ENCODE measurements at regions not wholly inside any gene's neighbourhood (a gene's known extent, or its start where the extent isn't known, plus 50 kb on each side); places are given as distances from the start of the nearest gene placed in this dataset.

DNA sequence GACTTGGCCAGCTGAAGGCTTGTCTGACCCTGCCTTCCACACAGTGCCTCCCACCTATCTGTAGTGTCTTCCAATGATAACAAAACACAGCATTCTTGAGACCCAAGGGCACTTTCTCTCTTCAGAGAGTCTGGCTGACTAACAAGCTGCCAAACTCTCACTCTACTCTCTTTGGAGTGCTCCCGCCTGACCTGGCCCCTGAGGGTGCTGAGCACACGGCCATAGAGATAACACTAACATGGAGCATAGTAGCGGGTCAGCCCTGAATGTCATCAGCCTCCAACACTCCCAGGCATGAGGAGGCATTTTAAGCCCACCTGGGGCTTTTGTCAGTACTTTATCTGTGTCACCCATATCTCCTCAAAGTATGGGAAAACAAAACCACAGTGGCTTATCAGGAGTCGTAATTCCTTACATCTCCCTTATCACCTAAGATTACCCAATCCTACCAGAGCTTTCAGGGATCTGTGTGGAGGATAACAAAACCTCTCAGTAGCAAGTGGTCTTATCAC is 160.3 kb upstream of the TCF4 start (continued):
- TF ChIP-seq ZNF589 (CRISPR knock-in tag; IDR thresholded peaks at IDR 0.05; ENCODE audit: low read depth) (peak; percentile 67), PHF20 (IDR thresholded peaks at IDR 0.05; ENCODE audit: partially characterized antibody) (peak; percentile 28), LEF1 (IDR thresholded peaks at IDR 0.05) (peak; percentile 89), MEF2D (tag; conservative IDR thresholded peaks at IDR 0.05; ENCODE audit: low read depth) (peak; percentile 75; the same call in 1 of the 2 replicates), SAFB (IDR thresholded peaks at IDR 0.05; ENCODE audit: borderline replicate concordance, low read depth, low read length) (no peak), NR2C1 (IDR thresholded peaks at IDR 0.05) (peak; percentile 62), NR2C1 (tag; IDR thresholded peaks at IDR 0.05) (peak; percentile 76), ZNF75A (CRISPR knock-in tag; IDR thresholded peaks at IDR 0.05) (no peak), CXXC5 (CRISPR knock-in tag; IDR thresholded peaks at IDR 0.05) (peak; percentile 92), SMC3 (conservative IDR thresholded peaks at IDR 0.05; ENCODE audit: insufficient read depth, low read depth, low read length) (no peak), ZNF311 (CRISPR knock-in tag; IDR thresholded peaks at IDR 0.05) (peak; percentile 90), L3MBTL2 (IDR thresholded peaks at IDR 0.05) (0 out of 2 replicates have a peak, but pooled peaks have one; percentile 17), RUNX1 (IDR thresholded peaks at IDR 0.05; ENCODE audit: low read depth) (peak; percentile 93), DMBX1 (CRISPR knock-in tag; IDR thresholded peaks at IDR 0.05; ENCODE audit: borderline replicate concordance) (peak; percentile 95), ZNF583 (CRISPR knock-in tag; IDR thresholded peaks at IDR 0.05) (peak; percentile 51; the same call in 1 of the 2 replicates)
- TF ChIP-seq, protein P1, sequence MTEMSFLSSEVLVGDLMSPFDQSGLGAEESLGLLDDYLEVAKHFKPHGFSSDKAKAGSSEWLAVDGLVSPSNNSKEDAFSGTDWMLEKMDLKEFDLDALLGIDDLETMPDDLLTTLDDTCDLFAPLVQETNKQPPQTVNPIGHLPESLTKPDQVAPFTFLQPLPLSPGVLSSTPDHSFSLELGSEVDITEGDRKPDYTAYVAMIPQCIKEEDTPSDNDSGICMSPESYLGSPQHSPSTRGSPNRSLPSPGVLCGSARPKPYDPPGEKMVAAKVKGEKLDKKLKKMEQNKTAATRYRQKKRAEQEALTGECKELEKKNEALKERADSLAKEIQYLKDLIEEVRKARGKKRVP (CRISPR knock-in tag; IDR thresholded peaks at IDR 0.05), result peak; percentile 87
- TF ChIP-seq, protein P2, sequence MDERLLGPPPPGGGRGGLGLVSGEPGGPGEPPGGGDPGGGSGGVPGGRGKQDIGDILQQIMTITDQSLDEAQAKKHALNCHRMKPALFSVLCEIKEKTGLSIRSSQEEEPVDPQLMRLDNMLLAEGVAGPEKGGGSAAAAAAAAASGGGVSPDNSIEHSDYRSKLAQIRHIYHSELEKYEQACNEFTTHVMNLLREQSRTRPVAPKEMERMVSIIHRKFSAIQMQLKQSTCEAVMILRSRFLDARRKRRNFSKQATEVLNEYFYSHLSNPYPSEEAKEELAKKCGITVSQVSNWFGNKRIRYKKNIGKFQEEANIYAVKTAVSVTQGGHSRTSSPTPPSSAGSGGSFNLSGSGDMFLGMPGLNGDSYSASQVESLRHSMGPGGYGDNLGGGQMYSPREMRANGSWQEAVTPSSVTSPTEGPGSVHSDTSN (CRISPR knock-in tag; IDR thresholded peaks at IDR 0.05; ENCODE audit: low read depth), result no peak
- TF ChIP-seq, protein P2 (tag; conservative IDR thresholded peaks at IDR 0.05; ENCODE audit: low read depth), result peak; percentile 64; the same call in 1 of the 2 replicates
- TF ChIP-seq, protein P3, sequence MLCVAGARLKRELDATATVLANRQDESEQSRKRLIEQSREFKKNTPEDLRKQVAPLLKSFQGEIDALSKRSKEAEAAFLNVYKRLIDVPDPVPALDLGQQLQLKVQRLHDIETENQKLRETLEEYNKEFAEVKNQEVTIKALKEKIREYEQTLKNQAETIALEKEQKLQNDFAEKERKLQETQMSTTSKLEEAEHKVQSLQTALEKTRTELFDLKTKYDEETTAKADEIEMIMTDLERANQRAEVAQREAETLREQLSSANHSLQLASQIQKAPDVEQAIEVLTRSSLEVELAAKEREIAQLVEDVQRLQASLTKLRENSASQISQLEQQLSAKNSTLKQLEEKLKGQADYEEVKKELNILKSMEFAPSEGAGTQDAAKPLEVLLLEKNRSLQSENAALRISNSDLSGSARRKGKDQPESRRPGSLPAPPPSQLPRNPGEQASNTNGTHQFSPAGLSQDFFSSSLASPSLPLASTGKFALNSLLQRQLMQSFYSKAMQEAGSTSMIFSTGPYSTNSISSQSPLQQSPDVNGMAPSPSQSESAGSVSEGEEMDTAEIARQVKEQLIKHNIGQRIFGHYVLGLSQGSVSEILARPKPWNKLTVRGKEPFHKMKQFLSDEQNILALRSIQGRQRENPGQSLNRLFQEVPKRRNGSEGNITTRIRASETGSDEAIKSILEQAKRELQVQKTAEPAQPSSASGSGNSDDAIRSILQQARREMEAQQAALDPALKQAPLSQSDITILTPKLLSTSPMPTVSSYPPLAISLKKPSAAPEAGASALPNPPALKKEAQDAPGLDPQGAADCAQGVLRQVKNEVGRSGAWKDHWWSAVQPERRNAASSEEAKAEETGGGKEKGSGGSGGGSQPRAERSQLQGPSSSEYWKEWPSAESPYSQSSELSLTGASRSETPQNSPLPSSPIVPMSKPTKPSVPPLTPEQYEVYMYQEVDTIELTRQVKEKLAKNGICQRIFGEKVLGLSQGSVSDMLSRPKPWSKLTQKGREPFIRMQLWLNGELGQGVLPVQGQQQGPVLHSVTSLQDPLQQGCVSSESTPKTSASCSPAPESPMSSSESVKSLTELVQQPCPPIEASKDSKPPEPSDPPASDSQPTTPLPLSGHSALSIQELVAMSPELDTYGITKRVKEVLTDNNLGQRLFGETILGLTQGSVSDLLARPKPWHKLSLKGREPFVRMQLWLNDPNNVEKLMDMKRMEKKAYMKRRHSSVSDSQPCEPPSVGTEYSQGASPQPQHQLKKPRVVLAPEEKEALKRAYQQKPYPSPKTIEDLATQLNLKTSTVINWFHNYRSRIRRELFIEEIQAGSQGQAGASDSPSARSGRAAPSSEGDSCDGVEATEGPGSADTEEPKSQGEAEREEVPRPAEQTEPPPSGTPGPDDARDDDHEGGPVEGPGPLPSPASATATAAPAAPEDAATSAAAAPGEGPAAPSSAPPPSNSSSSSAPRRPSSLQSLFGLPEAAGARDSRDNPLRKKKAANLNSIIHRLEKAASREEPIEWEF (CRISPR knock-in tag; IDR thresholded peaks at IDR 0.05), result no peak
- TF ChIP-seq, protein P4, sequence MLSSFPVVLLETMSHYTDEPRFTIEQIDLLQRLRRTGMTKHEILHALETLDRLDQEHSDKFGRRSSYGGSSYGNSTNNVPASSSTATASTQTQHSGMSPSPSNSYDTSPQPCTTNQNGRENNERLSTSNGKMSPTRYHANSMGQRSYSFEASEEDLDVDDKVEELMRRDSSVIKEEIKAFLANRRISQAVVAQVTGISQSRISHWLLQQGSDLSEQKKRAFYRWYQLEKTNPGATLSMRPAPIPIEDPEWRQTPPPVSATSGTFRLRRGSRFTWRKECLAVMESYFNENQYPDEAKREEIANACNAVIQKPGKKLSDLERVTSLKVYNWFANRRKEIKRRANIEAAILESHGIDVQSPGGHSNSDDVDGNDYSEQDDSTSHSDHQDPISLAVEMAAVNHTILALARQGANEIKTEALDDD (IDR thresholded peaks at IDR 0.05), result peak; percentile 95
